ENCODE measurements at regions not wholly inside any gene's neighbourhood (a gene's known extent, or its start where the extent isn't known, plus 50 kb on each side); places are given as distances from the start of the nearest gene placed in this dataset.
"Not testable (repeated sequence)": the region's sequence is repeated elsewhere in the genome, so short reads cannot be mapped to it uniquely, and the experiment has no call there.

- FAIRE-seq: no peak
These were observed 436.6 kb downstream of the DTWD2 start for GRCh38 chr5:118551716-118552115.

DNA sequence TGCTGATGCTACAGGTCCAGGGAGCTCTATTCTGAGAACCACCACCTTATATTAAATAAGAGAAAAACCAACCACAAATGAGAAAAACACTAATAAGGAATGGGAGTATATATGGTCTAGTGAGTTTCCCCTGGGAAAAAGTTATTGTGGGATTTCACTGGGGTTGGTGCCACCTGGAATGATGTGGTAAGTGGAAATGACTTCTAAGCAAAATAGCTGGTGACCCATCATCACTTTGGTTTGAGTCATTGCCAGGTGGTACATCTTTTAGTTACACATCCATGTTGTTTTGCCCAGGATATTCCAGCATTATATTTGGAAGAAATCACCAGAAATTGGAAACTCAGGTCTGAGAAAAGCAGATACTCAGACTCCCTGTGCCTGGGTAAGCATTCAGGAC is 437.3 kb downstream of the DTWD2 start:
- no peak for FAIRE-seq

GRCh38 chr5:118548761-118549720 is 439.3 kb downstream of the DTWD2 start:
- no peak for FAIRE-seq

DNA sequence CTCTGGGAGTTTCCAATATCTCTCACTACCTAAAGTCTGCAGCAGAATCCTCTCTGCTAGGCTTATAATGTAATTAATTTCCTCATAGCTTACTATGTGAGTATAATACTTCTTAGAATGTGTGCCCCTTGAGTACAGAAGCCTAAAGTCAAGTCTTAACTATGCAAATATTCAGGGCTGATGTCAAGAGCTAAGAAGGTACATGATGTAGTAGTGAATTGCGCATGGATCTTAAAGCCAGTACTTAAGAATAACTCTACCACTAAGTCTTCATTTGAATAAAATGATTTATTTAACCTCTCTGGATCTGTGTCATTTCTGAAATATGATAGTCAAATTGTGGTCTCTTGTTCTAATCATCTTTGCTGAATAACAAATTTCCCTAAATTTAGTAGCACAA is 442.9 kb downstream of the DTWD2 start:
- FAIRE-seq: no peak

DNA sequence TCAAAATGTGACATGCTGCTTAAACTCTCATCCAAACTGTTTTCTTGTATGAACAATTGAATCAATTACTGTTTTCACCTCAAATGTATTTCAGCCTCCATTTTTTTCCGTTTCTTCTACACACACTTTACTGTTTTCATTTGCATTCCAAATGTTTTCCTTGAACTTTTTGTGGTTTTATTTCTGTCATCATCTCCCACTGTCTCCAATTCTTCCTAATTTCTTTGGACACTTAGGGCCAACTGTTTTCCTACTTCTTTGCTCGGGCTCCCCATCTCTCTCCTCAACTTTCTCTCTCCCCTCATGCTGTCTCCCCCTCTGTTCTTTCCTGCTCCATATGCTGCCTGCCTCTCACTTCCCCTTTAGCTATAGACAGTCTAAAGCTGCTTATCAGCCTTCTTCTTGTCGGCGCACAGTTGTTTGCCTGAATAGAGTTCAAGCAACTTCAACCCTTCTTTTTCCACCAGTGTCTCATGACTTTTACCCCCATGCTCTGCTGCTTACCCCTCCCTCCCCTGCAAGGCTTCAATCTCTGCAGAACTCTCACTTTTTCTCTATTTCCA is 443.4 kb downstream of the DTWD2 start:
- FAIRE-seq: no peak

DNA sequence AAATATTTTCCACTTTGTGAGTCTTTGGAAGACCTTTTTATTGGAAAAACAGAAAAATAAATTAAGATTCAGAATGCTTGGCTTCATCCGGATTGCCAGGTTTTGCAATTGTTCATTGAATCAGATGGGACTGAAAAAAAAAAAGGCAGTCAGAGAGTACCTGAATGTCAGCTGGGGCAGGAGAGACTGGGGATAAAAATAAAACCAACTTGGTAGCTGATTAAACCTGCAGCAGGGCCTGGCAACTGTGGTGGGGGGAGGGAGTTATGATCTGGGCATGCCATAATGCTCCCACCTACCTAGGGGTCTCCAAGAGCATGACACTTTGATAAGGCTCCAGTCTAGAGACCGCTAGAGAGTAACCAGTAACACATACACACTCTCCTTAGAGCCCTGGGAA is 454.4 kb downstream of the DTWD2 start:
- no peak for FAIRE-seq

GRCh38 chr5:118533156-118533555 is 455.2 kb downstream of the DTWD2 start:
- FAIRE-seq: no peak

DNA sequence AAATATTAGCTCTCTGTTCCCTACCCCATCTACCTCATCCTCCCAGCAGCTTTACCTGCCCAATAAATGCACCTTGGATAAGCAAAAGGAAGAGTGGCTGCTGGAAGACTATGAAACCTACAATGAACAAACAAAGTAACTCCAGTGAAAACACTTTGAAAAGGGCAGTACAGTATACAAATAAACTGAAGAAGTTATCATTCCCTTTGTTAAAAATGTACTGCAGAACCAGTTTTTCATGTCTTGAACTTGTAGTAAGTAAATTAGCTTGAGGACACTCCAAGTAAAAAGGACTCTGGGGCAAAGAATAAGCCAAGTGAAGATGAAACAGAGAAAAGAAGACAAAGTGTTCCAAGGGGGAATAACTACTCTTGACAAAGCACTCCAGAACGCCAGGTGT is 457.1 kb downstream of the DTWD2 start:
- FAIRE-seq: no peak

DNA sequence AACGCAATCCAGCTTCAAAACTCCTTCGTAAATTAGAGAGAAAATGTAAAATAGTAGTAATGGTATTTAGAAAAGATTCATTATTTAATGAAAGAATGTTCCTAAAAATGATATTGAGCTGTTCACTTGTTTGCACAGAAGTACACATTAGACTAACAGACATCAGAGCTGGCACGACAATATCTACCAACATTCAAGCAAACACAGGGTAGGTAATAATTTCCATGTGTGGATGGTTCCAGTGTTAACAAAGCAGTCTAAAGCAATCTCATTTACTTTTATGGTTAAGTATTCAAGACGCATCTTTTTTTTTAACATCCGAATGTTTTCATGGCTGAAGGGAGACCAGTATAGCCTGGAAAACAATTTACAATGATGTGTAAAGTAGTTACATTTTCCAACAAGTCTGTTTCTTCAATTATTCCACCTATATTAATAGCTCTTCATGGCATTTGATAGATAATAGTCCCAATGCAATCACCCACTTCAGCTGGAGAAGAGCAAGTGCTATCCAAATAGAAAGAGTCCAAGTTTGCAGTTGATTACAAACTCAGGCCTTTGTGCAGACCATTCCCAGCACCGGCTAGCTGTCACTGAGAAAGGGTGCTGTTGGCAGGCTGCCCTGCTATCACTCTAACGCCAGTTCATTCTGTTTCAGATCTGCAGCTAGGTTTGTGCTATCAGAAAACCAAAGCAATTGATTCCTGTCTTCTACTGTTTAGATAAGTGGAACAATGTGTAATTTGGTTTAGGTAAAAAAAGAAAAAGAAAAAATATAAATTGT is 458.8 kb downstream of the DTWD2 start:
- FAIRE-seq: no peak

- no peak for FAIRE-seq
These were observed 465.7 kb downstream of the DTWD2 start for GRCh38 chr5:118522626-118523025.

DNA sequence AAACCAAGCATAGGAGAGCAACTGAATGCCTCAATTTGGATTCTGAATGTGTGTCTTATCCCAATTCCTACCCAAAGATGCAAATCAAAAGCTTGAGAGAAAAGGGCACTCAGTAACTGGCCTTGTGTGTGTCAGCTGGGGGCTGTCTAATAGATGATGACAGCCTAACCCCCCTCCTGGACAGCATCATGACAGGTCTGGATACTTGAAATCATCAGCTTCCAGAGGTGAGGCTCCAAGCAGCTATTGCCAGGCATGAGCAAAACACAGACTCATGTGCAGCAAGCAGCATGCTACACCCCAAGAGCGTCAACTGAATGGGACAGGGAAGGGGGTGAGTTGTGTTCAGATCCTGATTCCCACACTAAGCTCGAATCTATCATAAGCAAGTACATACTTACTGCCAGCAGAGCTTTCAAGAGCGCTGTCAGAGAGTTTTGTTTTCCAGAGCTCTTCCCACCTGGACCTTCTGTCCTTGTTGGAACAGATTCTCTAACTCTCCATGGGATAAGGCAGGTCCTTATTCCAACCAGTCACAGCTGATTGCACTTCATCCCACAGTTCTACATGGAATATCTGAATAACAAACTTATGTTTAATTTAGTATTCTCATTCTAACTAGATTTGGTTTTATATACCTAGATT is 467.5 kb downstream of the DTWD2 start:
- no peak for FAIRE-seq

DNA sequence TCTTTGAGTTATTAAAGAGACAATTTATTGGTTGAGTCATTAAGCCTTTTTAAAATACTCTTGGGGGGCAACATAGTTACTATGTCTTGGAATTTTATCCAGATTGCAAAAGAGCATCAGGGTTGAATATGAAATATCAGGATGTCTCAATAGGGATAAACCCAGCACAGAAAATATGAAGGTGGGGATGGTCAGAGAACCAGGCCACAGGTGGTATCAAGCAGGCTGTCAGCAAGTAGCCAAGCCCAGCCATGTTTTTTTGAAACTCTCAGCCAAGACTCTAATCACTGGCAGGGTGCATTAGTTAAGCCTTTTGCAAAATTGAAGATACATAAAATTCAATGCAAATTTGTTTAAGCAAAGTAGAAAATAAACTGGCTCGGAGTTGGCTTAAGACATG is 468.9 kb downstream of the DTWD2 start:
- FAIRE-seq: no peak

- no peak for FAIRE-seq
These were observed 469.6 kb downstream of the DTWD2 start for GRCh38 chr5:118518720-118519119.

DNA sequence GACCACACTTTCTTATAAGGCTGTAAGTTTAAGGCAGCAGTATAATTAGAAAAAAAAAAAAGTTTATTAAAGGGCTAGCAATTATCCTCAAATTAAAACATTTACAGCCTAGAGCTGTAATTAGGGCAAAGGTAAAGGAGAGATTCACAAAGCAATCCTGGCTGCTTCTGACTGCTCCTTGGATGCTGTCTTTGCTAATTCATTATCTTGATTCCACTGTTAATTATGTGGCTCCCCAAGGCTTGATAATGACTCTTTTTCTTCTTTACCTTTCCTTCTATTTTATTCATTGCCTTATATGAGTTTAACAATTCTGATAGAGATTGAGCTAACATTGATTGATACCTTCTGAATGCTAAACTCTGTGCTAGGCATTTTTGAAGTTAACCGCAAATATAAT is 476.5 kb downstream of the DTWD2 start:
- FAIRE-seq: no peak

DNA sequence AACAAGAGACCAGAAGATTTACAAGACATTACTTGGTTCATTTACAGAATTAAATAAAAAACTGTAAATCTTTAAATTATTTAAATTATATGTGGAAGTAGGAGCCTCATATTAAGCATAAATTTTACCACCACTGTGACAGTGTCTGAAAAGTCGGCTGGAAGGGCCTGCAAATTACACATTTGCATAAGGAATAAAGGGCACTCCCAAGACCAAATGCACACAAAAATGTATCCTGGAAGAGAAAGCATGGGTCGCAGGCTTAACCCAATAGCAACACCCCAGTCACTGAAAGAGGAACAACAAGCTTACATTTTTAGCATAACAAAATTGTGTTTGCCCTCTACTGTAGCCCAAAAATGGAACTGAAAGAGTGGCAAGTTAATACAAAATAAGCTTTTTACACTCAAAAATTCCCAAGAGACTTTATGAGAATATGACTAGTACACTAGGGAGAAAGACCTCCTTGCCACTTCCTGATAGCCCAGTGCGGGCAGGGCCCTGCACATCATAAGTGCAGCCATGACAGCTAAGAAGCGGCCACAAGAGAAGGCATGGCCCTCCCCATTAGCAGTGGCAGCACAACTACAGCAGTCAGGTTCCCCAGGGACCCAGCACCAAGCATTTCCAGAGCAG is 482.0 kb downstream of the DTWD2 start:
- no peak for FAIRE-seq

- FAIRE-seq: not testable (repeated sequence)
These were observed 486.1 kb downstream of the DTWD2 start for GRCh38 chr5:118502232-118502631.

- FAIRE-seq: no peak
These were observed 497.0 kb downstream of the DTWD2 start for GRCh38 chr5:118491351-118491750.

DNA sequence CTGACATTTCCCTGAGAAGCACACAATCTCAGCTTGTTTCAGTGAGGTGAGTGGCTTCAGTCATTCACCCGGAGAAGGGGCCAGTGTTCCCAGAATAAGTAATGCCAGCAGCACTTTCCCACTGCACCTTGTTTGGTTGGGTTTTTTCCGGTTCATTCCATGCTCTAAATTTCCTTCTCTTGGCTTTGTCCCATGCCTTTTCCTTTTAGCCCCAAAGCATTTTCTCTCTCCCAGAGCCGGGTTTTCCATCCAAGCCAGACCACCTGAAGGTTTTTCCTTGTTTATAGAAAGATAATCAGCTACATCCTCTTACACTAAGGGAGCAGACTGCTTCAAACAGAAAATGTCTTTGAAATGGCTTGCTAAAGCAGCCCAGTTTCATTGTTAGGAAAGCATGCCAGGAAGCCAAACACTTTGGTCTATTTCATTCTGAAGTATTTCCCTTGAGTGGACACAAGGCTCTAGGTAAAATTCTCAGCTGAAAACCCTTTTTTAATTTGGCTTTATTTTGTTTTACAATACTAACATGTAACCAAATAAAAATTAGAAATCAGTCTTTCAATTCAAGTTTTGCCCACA is 501.6 kb downstream of the DTWD2 start:
- no peak for FAIRE-seq

DNA sequence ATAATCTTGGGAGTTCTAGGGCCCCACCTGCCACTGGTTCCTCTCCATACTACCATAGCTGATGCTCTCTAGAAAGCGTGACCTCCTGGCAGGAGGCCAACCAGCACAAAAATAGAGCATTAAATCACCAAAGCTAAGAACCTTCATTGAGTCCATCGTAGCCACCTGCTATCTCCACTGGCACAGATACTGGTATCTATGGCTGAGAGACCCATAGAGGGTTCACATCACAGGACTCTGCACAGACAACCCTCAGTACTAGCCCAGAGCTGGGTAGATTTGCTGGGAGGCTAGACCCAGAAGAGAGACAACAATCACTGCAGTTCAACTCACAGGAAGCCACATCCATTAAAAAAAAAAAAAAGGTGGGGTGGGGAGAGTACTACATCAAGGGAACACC is 509.1 kb downstream of the DTWD2 start:
- FAIRE-seq: no peak

DNA sequence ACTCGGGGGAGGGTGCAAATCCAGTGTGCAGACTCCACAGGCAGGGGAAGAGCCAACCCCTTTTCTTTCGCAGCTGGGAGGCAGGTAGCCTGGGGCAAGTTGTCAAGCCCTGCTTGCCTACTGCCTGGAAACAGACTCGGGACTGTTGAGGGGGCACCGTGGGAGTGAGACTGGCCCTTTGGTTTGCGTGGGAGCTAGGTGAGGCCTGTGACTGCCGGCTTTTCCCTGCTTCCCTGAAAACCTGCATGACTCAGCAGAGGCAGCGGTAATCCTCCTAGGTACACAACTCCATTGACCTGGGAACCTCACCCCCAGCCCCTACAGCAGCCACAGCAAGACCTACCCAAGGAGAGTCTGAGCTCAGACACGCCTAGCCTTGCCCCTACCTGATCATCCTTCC is 509.5 kb downstream of the DTWD2 start:
- no peak for FAIRE-seq

- no peak for FAIRE-seq
These were observed 520.3 kb downstream of the DTWD2 start for GRCh38 chr5:118468085-118468484.

GRCh38 chr5:118467103-118467502 is 521.2 kb downstream of the DTWD2 start:
- FAIRE-seq: no peak
